ENCODE measurements at regions not wholly inside any gene's neighbourhood (a gene's known extent, or its start where the extent isn't known, plus 50 kb on each side); places are given as distances from the start of the nearest gene placed in this dataset.

DNA sequence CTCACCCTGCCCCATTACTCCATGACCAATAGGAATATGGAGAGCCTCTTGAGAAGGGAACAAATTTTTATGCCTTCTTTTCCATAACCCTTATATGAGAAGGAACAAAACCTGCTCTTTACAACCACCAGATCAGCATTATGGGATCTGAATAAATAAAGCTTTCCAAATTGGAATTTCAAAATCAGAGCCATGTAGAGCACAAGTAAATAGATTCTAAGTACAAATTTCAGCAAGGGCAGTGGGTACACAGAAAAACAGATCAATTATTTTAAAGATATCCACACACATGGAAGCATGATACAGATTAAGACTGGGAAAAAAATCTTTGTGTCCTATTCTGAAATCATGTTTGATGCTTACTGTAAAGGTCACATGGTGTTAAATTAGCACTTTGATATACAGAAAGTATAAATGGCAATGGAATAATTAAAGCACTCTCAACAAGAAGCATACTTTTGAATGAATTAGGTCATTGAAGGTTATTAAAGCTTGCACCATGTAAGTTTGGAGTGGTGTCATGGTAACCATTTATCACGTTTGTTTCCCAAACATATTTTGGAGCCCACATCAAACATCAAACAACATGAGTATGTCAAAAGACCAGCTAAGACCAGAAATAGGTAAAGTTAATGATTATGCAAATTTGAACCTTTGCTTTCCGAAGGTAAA lies 75.9 kb upstream of the AVPR1A start:
- H3K36me3 ChIP-seq (ENCODE audit: insufficient read depth): no peaks in the 10 kb centered on the region
- no peak overlapping the region for H3K27ac ChIP-seq (ENCODE audit: low read depth)
- 76% methylated on average over 2 of the region's 2 CpGs for WGBS
- no peaks in the 10 kb centered on the region for H3K4me1 ChIP-seq (ENCODE audit: insufficient read depth)
- no peak for DNase-seq (ENCODE audit: extremely low spot score)
- no peak overlapping the region for H3K4me3 ChIP-seq (ENCODE audit: low read depth, low read length)

DNA sequence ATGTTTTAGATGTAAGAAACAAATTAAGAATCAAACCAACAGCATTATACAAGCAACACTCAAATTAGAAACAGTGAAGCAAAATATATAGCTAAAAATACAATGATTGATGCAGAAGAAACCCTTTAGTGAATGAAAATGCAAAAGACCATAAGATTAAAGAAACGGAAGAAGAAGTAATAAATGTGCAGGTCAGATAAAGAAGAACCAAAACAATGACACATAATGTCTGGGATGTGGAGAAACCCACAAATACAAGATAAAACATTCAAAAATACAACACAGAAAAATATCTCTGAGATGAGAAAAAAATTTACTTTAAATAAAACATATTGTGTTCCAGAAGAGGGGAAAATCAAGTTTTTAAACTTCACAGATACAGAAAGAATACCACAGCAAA lies 73.4 kb upstream of the AVPR1A start:
- 30% methylated on average over 1 of the region's 1 CpG for WGBS
- no peak for DNase-seq (ENCODE audit: extremely low spot score)

DNA sequence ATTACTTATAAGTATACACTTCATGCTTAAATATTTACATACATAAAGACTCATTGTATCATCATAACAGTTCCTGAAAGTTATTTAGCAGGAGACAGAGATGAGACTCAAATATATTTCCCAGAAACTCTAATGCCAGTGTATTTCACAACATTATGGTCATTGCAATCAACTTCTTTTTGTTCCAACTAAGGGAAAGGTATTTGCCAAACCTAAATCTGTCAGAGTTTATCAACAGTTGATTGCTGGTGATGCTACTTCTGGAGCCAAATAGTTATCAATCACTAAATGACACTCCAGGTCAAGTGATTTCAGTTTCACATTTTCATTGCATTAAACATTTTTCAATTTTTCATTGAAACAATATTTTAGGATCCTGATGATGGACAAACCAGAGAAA lies 72.1 kb upstream of the AVPR1A start:
- Histone ChIP-seq H3K36me3 (ENCODE audit: insufficient read depth) (no peaks in the 10 kb centered on the region), H3K27ac (ENCODE audit: low read depth) (no peak overlapping the region), H3K4me3 (ENCODE audit: low read depth, low read length) (no peak overlapping the region), H3K4me1 (ENCODE audit: insufficient read depth) (no peaks in the 10 kb centered on the region)
- DNase-seq (ENCODE audit: extremely low spot score): no peak

More for the DNA sequence above, 73.4 kb upstream of the AVPR1A start:
- no peaks in the 10 kb centered on the region for H3K4me1 ChIP-seq (ENCODE audit: insufficient read depth)
- no peaks in the 10 kb centered on the region for H3K36me3 ChIP-seq (ENCODE audit: insufficient read depth)
- H3K4me3 ChIP-seq (ENCODE audit: low read depth, low read length): no peak overlapping the region
- H3K27ac ChIP-seq (ENCODE audit: low read depth): no peak overlapping the region

DNA sequence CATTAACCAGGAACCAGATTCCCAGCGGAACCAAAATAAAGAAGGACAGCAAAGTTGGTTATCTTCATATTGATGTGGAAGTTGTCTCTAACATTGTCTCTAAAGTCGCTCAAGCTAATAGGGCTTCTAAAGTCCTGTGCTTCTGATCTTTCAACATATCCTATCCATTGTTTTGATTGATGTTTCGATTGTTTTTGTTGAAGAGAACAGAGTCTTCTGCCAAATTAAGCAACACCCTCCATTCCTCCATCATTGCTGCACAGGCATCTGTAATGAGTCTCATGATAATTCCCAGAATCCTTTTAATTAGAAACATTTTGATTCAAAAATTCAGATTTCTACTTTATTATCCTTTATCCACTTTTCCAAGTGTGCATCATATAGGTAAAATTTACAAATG lies 71.6 kb upstream of the AVPR1A start:
- Histone ChIP-seq H3K36me3 (ENCODE audit: insufficient read depth) (no peaks in the 10 kb centered on the region), H3K27ac (ENCODE audit: low read depth) (no peak overlapping the region), H3K4me1 (ENCODE audit: insufficient read depth) (no peaks in the 10 kb centered on the region), H3K4me3 (ENCODE audit: low read depth, low read length) (no peak overlapping the region)
- DNase-seq (ENCODE audit: extremely low spot score): no peak
- WGBS: 81% methylated on average over 3 of the region's 3 CpGs

DNA sequence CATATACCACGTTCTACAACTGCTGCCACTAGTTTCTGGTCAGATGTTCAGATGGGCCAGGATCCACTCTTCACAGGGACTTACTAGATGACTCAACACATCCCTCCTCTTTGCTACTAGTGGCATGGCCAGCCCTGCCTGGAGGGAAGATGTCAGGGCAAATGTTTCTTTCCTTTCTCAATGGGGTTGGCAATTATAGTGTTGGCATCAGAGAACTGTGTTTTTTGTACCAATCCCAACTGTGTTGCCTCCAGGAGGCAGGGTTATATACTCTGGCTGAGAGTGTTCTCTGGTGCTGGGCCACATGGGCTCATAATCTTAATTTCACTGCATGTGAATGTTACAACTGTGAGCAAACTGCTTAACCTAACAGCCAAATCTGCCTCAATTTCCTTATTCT lies 69.9 kb upstream of the AVPR1A start:
- no peak overlapping the region for H3K27ac ChIP-seq (ENCODE audit: low read depth)
- no peak overlapping the region for H3K4me3 ChIP-seq (ENCODE audit: low read depth, low read length)
- no peaks in the 10 kb centered on the region for H3K4me1 ChIP-seq (ENCODE audit: insufficient read depth)
- WGBS: 0% methylated on average over 1 of the region's 1 CpG
- no peak for DNase-seq (ENCODE audit: extremely low spot score)
- no peaks in the 10 kb centered on the region for H3K36me3 ChIP-seq (ENCODE audit: insufficient read depth)

DNA sequence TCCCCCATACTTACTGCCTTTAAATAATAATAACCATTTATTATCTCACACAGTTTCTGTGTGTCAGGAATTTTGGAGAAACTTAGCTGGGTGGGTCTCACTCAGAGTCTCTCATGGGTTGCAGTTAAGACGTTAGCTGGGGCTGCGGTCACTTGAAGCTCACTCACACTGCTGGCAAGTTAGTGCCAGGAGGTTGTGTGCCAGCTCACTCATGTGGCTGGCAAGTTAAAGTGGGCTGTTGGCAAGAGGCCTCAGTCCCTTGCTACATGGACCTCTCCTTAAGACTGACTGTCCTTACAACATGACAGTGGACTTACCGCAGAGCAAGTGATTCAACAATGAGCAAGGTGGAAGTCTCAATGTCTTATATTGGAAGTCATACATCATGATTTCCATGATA lies 61.3 kb upstream of the AVPR1A start:
- H3K36me3 ChIP-seq (ENCODE audit: insufficient read depth): no peaks in the 10 kb centered on the region
- no peak for DNase-seq (ENCODE audit: extremely low spot score)
- H3K4me1 ChIP-seq (ENCODE audit: insufficient read depth): no peaks in the 10 kb centered on the region
- WGBS: 95% methylated on average over 3 of the region's 3 CpGs
- H3K27ac ChIP-seq (ENCODE audit: low read depth): no peak overlapping the region
- H3K4me3 ChIP-seq (ENCODE audit: low read depth, low read length): no peak overlapping the region

DNA sequence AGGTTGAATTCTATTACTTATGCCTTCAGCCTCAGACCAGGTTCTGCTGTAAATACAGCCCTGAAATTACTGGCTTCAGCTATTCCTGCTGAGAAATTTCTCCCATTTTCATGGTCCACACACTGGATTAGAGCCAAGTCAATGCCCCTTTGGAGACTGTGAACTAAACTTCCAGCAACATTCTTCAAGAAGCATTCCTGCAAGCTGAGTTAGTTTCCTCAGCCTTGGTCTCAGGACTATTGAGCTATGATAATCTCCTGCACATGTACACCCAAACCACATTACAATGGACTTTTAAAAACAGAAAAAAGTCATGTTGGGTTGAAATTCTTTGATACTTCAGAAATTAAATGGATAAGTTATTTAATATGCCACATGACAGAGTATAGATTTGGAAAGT lies 58.0 kb upstream of the AVPR1A start:
- Histone ChIP-seq H3K36me3 (ENCODE audit: insufficient read depth) (no peaks in the 10 kb centered on the region), H3K4me1 (ENCODE audit: insufficient read depth) (no peaks in the 10 kb centered on the region), H3K4me3 (ENCODE audit: low read depth, low read length) (no peak overlapping the region), H3K27ac (ENCODE audit: low read depth) (no peak overlapping the region)
- no peak for DNase-seq (ENCODE audit: extremely low spot score)

DNA sequence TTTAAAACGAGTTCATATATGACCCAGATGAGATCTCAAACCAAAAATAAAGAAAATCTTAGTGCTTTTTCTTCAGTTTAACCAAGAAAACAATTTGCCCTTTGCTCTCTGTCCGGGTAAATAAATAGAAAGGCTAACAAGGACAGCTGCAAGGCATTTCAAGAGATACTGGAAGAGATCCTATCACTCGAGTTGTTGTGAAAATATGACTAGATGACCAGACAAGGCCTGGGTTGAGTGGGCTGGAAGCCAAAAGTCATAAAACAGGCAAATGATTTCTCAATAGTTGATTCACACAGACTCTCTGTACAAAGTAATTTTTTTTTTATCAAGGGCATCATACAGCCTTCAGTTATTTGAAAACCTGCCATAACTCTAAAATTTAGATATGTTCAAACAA lies 55.9 kb upstream of the AVPR1A start:
- H3K4me1 ChIP-seq (ENCODE audit: insufficient read depth): no peaks in the 10 kb centered on the region
- H3K4me3 ChIP-seq (ENCODE audit: low read depth, low read length): no peak overlapping the region
- WGBS: 14% methylated on average over 3 of the region's 3 CpGs
- H3K36me3 ChIP-seq (ENCODE audit: insufficient read depth): no peaks in the 10 kb centered on the region
- no peak for DNase-seq (ENCODE audit: extremely low spot score)
- no peak overlapping the region for H3K27ac ChIP-seq (ENCODE audit: low read depth)

DNA sequence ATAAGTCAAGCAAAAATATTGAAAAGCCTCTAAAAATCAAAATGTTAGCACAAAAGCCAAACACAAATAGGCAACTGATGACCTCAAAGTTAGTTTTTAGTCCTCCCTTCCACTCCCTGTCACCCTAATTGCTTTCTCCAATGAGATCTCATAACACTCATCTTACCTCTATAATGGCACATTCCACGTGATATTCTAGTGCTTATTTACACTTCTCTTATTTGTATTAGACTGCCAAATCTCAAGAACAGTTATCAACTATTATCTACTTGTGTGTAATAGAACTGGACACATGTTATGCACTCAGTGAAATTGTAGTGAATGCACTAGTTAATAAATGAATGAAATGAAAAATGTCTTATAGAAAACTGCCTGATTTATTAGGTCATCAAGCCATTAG lies 55.5 kb upstream of the AVPR1A start:
- no peaks in the 10 kb centered on the region for H3K36me3 ChIP-seq (ENCODE audit: insufficient read depth)
- WGBS: 29% methylated on average over 1 of the region's 1 CpG
- no peak for DNase-seq (ENCODE audit: extremely low spot score)
- no peak overlapping the region for H3K4me3 ChIP-seq (ENCODE audit: low read depth, low read length)
- H3K4me1 ChIP-seq (ENCODE audit: insufficient read depth): no peaks in the 10 kb centered on the region
- H3K27ac ChIP-seq (ENCODE audit: low read depth): no peak overlapping the region
